Panc1 (cell line): ENCODE measurements at regions not wholly inside any gene's neighbourhood (a gene's known extent, or its start where the extent isn't known, plus 50 kb on each side); places are given as distances from the start of the nearest gene placed in this dataset.

Experiments used
- ATAC-seq: fragments of 200-7000 bp; cut with Tn5 transposase; 2 replicates; pipeline ENCODE4 v1.9.1; 2020; ENCODE audit warnings: mild to moderate bottlenecking, moderate library complexity
- BruUV-seq: library from RNA; stranded (reverse); fragments of 400-500 nt; replicated peaks from 2 replicates; lab custom pipeline; 2021; lab: Mats Ljungman, UMichigan
- CTCF ChIA-PET: fragments of 300-600 bp; sonication (Branson Sonifier 250); formaldehyde crosslinking; loops from one replicate; lab custom pipeline; 2022; ENCODE audit warnings: antibody characterized with exemption; lab: Charles Lee
- POLR2A ChIA-PET: fragments of 300-600 bp; sonication (Branson Sonifier 250); formaldehyde crosslinking; loops from one replicate; lab custom pipeline; 2022; ENCODE audit warnings: antibody characterized with exemption; lab: Charles Lee
- DNase-seq: peaks from one replicate; pipeline ENCODE4 v3.0.0-alpha.2; 2010; ENCODE audit warnings: low read depth, low spot score
- H3K27ac ChIP-seq: 2 replicates; pipeline ENCODE4 v1.5.1; 2011; ENCODE audit warnings: mild to moderate bottlenecking, low read length, inconsistent platforms
- H3K27me3 ChIP-seq: fragments of 200-500 bp; sonication (Bioruptor generic); 2 replicates; pipeline ENCODE4 v1.6.0; 2014; ENCODE audit warnings: low read length, inconsistent platforms; ENCODE audit not compliant: control insufficient read depth, insufficient read depth
- H3K36me3 ChIP-seq: fragments of 200-500 bp; sonication (Bioruptor generic); 2 replicates; pipeline ENCODE4 v1.5.1; 2014; ENCODE audit warnings: inconsistent platforms, mild to moderate bottlenecking, low read length, moderate library complexity; ENCODE audit not compliant: control insufficient read depth, insufficient read depth
- H3K4me1 ChIP-seq: 2 replicates; pipeline ENCODE4 v1.5.1; 2011; ENCODE audit warnings: inconsistent platforms, mild to moderate bottlenecking, low read length, moderate library complexity; ENCODE audit not compliant: control insufficient read depth, insufficient read depth
- H3K4me3 ChIP-seq, 2 experiments: 2 replicates each; pipeline ENCODE4 v1.5.1; 2011 to 2012; ENCODE audit warnings: low read depth in 2 of 2, low read length in 2 of 2, mild to moderate bottlenecking in 2 of 2, inconsistent platforms in 1 of 2, moderate library complexity in 1 of 2
- H3K9me3 ChIP-seq: fragments of 200-500 bp; sonication (Bioruptor generic); 2 replicates; pipeline ENCODE4 v1.5.1; 2014; ENCODE audit warnings: low read depth, mild to moderate bottlenecking, inconsistent platforms, low read length, moderate library complexity; ENCODE audit not compliant: control insufficient read depth, insufficient read depth
- CTCF ChIP-seq: fragments of 450-650 bp; IDR thresholded peaks from 2 replicates; pipeline ENCODE4 v1.5.1; 2017; ENCODE audit warnings: mild to moderate bottlenecking
- POLR2AphosphoS5 ChIP-seq: IDR thresholded peaks from 2 replicates; pipeline ENCODE4 v1.6.1; 2012; ENCODE audit warnings: mild to moderate bottlenecking, low read depth, low read length, moderate library complexity
- REST ChIP-seq, 2 experiments: IDR thresholded peaks; 2 replicates each; pipeline ENCODE4 v1.6.1; 2011 to 2012; ENCODE audit warnings: low read depth in 2 of 2, control low read depth in 1 of 2, low read length in 1 of 2, mild to moderate bottlenecking in 1 of 2, moderate library complexity in 1 of 2; ENCODE audit not compliant: insufficient read depth in 1 of 2
- SIN3A ChIP-seq: IDR thresholded peaks from 2 replicates; pipeline ENCODE4 v1.6.1; 2012; ENCODE audit warnings: low read depth, mild to moderate bottlenecking, low read length, moderate library complexity, borderline replicate concordance; ENCODE audit not compliant: insufficient read depth
- TCF7L2 ChIP-seq: IDR thresholded peaks from 2 replicates; pipeline ENCODE4 v1.6.1; 2011; ENCODE audit warnings: mild to moderate bottlenecking, low read depth, low read length, inconsistent platforms
- in situ Hi-C: cut with HindIII; loops from 2 replicates; pipeline ENCODE4 v1.10.0; 2016; ENCODE audit warnings: low sequenced_read_pairs, low pct_unique_long_range_greater_than_20kb
- intact Hi-C: fragments of 100-400 bp; cut with micrococcal nuclease; formaldehyde crosslinking; loops from one replicate; pipeline ENCODE4 v1.10.0; 2022; ENCODE audit not compliant: unreplicated experiment

- ATAC-seq (no peak), DNase-seq (no peak)
- no peak overlapping the region for H3K4me3 ChIP-seq
- H3K36me3 ChIP-seq = no peaks in the 10 kb centered on the region
- no peak overlapping the region for H3K27ac ChIP-seq
- H3K9me3 ChIP-seq = no peaks in the 10 kb centered on the region
- intact Hi-C loops = no loop called here
- BruUV-seq = no TSS peak
- no peaks in the 10 kb centered on the region for H3K4me1 ChIP-seq
- CTCF ChIA-PET = no interaction called here
- no peaks in the 10 kb centered on the region for H3K27me3 ChIP-seq
- no peak for TF ChIP-seq POLR2AphosphoS5
- TF ChIP-seq CTCF = no peak
- no peak for TF ChIP-seq SIN3A
- no peak for TF ChIP-seq TCF7L2
- no peak for TF ChIP-seq REST (IDR thresholded peaks at IDR 0.05; ENCODE audit: insufficient read depth in 1 of 2, low read depth in 2 of 2, low read length in 1 of 2)
- POLR2A ChIA-PET = no interaction called here
- in situ Hi-C loops = no loop called here
Measured at GRCh38 chr4:71247706-71248105, 91.1 kb upstream of the SLC4A4 start.

GRCh38 chr4:71251261-71251660, 87.6 kb upstream of the SLC4A4 start:
- intact Hi-C loops = no loop called here
- ATAC-seq = no peak
- Histone ChIP-seq H3K4me3 (no peak overlapping the region), H3K36me3 (no peaks in the 10 kb centered on the region), H3K9me3 (no peaks in the 10 kb centered on the region), H3K27me3 (no peaks in the 10 kb centered on the region), H3K4me1 (no peaks in the 10 kb centered on the region), H3K27ac (no peak overlapping the region)
- no peak for TF ChIP-seq POLR2AphosphoS5
- TF ChIP-seq SIN3A = no peak
- no peak for TF ChIP-seq TCF7L2
- TF ChIP-seq CTCF = no peak
- no peak for TF ChIP-seq REST (IDR thresholded peaks at IDR 0.05; ENCODE audit: insufficient read depth in 1 of 2, low read depth in 2 of 2, low read length in 1 of 2)
- ChIA-PET CTCF (no interaction called here), POLR2A (no interaction called here)
- no peak for DNase-seq
- BruUV-seq = no TSS peak
- in situ Hi-C loops = no loop called here
